ENCODE measurements at regions not wholly inside any gene's neighbourhood (a gene's known extent, or its start where the extent isn't known, plus 50 kb on each side); places are given as distances from the start of the nearest gene placed in this dataset.
"Not testable (repeated sequence)": the region's sequence is repeated elsewhere in the genome, so short reads cannot be mapped to it uniquely, and the experiment has no call there.

GRCh38 chr6:121884620-121885019 lies 449.2 kb downstream of the GJA1 start:
- DNase-seq, result no peak

- DNase-seq, result no peak
Observed at GRCh38 chr6:121885399-121886152, 450.1 kb downstream of the GJA1 start.

- DNase-seq, result no peak
Observed at GRCh38 chr6:121886223-121886830, 450.9 kb downstream of the GJA1 start.

GRCh38 chr6:121887724-121888123 lies 452.3 kb downstream of the GJA1 start:
- no peak for DNase-seq

GRCh38 chr6:121890307-121890910 lies 455.0 kb downstream of the GJA1 start:
- no peak for DNase-seq

- not testable (repeated sequence) for DNase-seq
Observed at GRCh38 chr6:121895731-121896130, 460.3 kb downstream of the GJA1 start.

GRCh38 chr6:121896363-121896762 lies 460.9 kb downstream of the GJA1 start:
- no peak for DNase-seq

GRCh38 chr6:121896771-121897170 lies 461.3 kb downstream of the GJA1 start:
- no peak for DNase-seq

GRCh38 chr6:121897337-121897760 lies 461.9 kb downstream of the GJA1 start:
- DNase-seq, result no peak

- DNase-seq, result no peak
Observed at GRCh38 chr6:121901432-121901831, 466.0 kb downstream of the GJA1 start.

GRCh38 chr6:121904559-121904958 lies 469.1 kb downstream of the GJA1 start:
- no peak for DNase-seq

- DNase-seq, result no peak
Observed at GRCh38 chr6:121912905-121913304, 477.5 kb downstream of the GJA1 start.

GRCh38 chr6:121917263-121917829 lies 481.9 kb downstream of the GJA1 start:
- DNase-seq, result no peak

- DNase-seq, result no peak
Observed at GRCh38 chr6:121917834-121918559, 481.5 kb upstream of the HSF2 start.

- DNase-seq, result no peak
Observed at GRCh38 chr6:121920616-121921015, 478.8 kb upstream of the HSF2 start.

- DNase-seq, result no peak
Observed at GRCh38 chr6:121925024-121925423, 474.4 kb upstream of the HSF2 start.

GRCh38 chr6:121925534-121926255 lies 473.8 kb upstream of the HSF2 start:
- no peak for DNase-seq

GRCh38 chr6:121929301-121929700 lies 470.2 kb upstream of the HSF2 start:
- no peak for DNase-seq

GRCh38 chr6:121932076-121932991 lies 467.1 kb upstream of the HSF2 start:
- no peak for DNase-seq

GRCh38 chr6:121934451-121934850 lies 465.0 kb upstream of the HSF2 start:
- DNase-seq, result no peak

- DNase-seq, result no peak
Observed at GRCh38 chr6:121940728-121941127, 458.7 kb upstream of the HSF2 start.

All from NCI-H446 (cell line).